A204.1 (cell line): ENCODE measurements at regions not wholly inside any gene's neighbourhood (a gene's known extent, or its start where the extent isn't known, plus 50 kb on each side); places are given as distances from the start of the nearest gene placed in this dataset.

ENCODE experiments used
- FAIRE-seq: peaks from 2 replicates; lab custom pipeline; 2012; peaks lifted over from hg19 to GRCh38; lab: Jason Lieb, UNC

DNA sequence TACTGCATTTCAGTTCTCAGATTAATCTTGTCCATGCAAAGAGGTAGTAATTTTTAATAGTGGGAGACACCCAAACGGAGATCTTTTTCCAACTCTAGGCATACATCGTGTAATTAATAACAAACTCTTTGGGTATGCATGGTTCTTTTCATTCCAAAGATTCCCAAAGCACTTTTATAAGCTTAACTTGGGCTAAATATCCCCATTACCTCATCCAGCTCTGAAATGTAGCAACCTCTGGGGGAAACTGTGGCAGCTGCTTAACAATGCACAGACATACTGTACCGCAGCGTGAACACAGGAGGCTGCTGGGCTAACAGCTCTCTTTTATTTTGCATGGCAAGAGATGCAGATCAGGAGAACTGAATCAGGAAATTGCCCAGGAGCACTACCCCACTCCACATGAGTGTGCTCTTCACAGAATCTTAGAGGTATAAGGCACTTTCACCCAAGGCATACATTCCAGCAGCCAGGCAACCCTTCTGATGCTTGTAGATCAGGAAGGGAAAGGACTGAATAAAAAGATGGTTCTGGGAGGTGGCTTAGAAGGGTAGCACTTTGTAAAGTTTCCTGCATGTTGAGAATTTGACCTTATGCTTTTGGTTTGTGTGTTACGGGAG lies 114.4 kb upstream of the GLI3 start:
- no peak for FAIRE-seq

DNA sequence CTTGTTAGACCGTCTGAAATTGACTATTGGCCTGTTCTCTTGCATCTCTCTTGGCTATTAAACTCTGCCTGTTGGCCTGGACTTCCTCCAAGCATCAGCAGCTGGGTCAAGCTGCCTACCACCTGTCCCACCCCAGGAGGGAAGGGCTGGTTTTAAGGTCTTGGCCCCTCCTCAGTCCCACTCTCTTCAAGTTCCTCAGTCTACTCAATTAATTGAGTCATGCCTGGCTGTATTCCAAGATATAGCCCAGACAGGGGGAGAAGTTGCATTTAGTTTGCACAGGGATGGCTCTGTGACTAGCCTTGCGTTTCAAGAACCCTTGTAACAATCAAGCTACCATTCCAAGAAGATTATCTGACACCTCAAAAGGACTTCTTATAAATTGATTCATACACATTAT lies 113.8 kb upstream of the GLI3 start:
- FAIRE-seq = no peak

DNA sequence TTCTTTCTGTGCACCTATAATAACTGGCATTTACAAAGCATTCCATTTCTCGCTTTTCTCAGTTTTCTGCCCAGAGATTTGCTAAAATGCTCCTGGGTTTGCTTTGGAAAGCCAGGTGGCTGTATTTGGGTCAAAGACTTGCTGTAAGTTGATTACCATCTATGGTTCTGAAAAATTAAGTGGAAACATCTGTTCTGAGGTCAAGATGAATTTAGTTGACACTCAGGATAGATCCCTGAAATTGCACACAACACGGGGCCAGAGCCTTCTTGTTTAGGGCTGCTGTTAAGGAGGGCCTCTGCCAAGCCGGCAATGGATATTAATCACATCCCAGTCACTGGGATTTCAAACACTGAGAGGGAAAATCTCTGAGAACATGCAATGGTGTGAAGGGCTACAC lies 111.6 kb upstream of the GLI3 start:
- FAIRE-seq = no peak

DNA sequence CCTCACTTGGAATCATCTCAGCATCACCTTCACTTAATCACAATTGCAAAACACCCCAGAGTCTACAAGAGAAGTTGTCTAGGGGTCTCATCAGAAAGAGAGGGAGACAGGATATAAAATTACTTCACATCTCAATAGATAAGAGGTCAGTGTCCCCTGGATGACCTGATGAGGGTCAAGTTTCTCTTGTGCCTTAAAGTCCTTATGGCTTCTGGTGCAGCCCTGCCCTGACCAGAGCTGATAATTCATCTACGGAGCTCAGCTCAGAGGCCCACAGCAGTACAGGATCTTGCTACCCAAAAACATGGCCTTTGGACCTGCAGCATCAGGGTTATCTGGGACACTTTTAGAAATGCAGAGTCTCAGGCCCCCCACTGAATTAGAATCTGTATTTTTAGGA lies 111.1 kb upstream of the GLI3 start:
- FAIRE-seq = no peak

DNA sequence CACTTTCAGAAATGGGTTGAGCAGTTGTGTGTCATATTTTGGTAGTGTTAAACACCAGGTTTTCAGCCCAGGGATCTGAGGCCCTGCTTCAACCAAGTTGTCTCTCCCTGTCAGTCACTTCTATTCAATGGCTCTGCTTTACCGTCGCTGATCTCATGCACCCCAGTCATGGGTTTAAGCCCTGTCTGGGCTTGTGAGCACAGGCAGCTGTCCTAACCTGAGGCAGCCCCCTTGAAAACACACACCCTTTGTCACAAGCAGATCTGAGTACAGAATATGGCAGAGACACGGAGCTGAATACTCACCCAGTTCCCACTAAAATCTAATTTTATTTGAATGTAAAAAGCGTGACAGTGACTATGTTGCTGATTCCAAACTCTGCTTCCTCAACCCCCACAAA lies 110.6 kb upstream of the GLI3 start:
- FAIRE-seq = no peak

DNA sequence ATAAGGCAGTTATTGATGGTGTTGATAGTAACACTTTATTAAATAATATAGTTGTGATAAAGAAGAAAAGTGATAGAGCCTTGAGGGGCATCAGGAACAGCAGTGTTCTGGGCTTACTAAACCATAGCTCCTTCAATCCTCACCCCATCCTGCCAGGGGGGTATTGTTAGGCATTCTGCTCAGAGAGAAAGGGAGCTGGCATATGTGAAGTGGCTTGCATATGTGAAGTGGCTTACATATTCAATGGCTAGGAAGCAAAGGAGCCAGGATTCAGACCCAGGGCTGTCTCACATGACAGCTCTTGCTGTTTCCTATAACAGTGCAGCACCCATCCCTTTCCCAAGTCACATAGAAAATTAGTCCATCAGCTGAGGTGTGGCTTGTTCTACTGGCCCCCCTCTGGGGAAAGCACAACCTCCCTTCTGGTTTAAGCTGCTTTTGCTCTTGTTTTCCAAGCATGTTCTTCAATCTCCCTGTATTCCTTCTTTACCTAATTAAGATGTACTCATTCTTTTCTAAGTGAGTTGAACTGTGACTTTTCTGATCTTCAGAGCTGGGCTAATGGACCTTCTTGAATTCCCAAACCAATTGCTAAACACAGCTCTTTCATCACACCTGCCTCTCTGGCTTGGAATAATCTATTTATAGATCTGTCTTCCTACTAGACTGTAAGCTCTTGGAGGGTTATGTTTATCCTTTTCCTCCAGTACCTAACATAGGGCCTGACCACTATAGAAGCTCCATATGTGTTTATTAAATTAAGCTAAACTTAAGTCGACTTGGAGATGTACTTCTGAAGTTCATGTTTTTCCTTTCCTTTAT lies 108.7 kb upstream of the GLI3 start:
- FAIRE-seq = no peak

DNA sequence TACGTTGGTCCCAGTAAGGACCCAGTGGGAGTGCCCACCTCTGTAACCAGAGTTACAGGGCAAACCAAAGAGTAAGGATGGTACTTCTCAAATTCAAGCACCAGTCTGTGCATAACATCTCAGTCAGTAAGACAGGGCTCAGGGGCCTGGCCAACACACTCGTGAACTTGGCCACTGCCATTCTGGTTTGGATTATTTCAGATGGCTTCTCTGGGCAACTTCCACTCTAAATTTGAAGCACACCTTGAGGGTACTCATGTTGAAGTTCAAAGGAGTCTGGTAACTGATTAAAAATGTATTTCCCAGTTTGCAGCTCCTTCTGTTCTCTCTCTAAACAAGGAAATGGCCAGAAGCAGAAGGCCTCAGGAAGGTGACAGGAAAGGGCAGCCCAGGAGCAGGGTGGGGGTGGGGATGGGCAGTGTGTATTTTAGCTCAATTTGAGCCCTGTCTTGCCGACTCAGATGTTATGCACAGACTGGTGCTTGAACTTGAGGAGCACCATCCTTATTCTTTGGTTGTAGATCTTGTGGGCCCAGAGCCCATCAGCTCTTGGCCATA lies 107.3 kb upstream of the GLI3 start:
- FAIRE-seq = no peak

DNA sequence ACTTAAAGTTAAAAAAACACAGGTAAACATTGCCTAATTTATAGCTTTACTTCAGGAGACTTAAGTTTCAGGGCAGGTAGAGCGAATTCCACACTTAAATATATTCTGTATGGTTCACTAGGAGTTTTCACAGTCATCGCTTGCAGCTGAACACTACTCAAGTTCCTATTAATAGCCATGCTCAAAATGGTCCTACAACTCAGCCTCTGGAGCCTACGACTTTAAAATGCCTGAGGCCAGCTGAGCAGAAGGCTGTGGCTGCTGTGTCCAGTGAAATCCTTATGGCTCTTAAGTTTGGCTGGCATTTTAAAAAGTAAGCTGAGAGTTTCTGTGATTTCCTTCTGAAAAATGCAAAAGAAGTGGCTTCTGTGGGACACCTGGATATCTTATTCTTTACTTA lies 105.4 kb upstream of the GLI3 start:
- FAIRE-seq = no peak

DNA sequence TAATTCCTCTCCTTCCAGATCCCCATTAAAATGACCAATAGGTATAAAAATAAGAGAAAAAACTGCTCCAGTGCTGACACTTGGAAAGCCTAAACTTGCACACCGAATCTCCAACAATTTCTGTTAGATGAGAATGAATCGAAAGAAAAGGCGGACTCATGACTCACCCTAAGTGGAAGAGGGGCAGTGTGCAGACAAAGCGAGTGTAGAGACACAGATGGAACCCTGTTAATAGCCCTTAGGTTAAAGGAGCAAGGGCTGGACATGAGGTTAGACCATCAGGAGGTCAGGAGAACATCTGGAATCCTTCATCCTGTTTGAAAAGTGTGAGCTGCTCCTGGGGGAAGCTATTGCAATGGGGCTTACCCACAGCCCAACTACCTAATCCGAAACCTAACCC lies 103.4 kb upstream of the GLI3 start:
- FAIRE-seq = no peak

DNA sequence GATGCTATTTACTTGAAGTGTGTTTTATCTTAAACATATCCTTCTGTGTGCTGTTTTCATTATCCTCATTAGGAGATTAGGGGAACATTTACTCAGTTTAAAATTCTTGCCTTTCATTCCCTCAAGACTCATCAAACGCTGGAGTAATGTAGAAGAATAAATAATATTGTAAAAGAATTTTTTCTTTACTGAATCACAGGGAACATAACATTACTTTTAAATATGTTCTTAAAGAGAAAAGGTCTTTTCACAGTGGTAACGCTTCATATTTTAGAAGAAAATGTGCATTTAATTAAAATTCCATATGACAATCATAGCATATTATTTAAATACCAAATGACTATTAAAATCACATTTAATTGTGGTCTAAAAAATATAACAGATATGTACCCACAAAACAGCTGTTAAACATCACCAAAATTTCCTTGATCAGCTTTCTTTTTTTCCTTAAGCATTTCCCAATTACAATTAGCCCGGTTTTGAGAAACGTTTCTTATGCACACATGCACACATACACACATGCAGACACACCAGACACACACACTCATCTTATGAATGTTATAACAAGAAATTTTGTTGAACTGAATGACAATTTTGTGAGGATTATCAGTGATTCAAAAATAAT lies 102.0 kb upstream of the GLI3 start:
- no peak for FAIRE-seq

DNA sequence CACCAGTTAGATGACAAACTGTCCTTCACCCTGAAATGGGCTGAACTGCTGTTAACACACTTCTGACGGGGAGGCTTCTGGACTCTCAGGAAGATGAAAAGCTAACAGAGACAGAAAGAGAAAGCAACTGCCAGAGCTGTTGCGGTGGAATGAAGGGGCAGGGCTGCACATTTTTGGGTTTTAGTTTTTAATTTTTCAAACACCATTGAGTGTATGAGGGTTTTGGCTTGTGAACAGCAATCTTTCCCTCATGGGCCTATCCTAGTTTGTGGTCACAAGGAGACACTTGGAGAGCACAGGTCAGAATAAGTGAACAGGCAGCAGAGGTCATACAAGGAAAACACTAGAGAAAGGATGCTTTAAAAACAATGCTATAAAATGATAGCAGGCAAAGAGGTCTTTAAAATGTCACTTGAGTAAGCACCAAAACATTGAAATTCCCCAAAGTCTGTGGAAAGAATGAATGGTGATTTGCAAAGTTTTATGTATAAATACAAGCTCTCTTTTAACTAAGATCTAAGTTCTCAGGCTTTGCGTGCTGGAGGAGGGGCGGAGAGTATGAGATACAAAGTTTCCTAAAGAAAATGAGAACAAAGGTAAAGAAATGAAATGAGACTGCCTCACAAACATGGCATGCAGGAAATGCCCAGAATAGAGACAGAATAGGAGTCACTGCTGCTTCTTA lies 101.4 kb upstream of the GLI3 start:
- FAIRE-seq = no peak

DNA sequence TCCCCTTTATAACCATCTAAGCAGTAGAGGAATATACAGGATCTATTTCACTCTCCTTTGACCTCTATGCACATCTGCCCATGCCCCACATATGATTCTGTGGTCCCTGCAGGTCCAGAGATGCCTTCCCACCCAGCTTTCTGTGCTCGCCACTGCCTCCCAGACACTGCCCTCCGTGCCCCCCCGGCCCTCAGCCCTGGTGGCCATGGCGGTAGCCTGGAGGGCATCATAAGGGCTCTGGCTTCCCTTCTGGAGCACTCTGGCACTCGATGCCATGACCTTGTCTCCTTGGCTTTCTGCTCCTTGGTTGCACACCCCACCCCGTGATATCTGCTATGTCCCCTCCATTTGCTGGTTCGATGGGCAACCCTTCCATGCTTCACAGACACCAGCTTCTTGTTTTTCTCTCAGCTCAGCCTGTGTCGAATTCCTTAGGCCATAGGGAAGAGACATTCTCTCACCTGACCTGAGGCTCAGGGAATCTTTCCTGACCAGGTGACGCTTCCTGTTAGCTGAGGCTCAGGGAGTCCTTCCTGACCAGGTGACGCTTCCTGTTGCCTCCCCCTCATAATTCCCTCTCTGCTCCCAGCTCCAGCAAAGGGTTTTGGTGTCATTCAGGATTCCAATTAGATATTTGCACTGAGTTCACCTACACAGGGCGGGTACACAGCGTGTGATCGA lies 100.4 kb upstream of the GLI3 start:
- no peak for FAIRE-seq

DNA sequence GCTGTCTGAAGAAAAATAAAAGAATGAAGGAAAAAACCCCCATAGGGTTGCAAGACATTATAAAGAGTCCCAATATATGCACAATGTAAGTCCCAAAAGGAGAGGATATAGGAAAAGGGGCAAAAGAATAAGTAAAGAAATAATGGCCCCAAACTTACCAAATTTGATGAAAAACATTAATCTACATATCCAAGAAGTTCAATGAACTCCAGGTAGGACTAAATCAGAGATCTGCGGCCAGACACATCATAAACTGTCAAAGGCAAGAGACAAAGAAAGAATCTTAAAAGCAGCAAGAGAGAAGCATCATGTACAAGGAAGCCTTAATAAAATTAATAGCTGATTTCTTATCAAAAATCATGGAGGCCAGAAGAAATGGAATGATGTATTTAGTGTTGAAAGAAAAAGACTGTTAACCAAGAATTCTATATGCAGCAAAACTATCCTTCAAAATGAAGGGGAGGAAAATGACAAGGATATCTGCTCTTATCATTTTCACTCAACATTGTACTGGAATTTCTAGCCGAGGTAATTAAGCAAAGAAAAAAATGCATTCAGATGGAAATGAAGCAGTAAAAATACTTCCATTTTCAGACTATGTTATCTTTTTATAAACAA lies 95.7 kb upstream of the GLI3 start:
- FAIRE-seq = no peak

DNA sequence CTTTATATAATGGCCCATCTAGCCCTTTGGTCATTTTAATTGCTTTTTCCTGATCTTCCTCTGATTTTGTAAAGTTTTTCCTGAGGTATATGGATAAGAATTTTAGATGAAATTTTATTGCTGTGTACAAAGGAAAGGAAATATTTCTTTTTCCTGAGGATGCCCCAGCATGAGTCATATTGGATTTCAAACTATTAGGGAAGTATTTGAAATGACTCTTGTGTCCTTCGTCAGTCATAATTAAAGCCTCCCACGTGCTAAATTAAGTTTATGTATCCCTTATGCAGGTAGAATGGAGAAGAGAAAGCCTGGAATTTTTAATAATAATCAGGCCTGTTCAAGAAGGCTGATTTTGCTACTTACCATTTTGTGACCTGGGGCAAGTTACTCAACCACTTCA lies 82.6 kb upstream of the GLI3 start:
- no peak for FAIRE-seq

DNA sequence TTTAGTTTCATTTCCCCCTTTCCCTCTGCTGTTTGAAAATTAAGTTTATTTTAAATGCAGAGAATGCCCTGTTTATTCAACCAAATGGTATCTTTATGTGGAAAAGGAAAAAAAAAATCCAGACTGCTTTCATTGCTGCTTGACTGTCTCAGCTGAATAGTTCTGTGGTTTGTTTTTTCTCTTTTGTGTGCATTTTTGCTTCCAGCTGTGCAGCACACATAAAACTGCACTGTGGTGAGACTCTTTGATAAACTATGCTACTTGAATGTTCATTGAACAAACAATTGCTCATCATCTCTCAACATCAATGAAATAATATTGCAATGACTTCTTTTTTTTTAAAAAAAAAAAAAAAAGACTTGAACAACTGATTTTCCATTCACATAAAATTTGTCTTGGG lies 78.6 kb upstream of the GLI3 start:
- FAIRE-seq = no peak

DNA sequence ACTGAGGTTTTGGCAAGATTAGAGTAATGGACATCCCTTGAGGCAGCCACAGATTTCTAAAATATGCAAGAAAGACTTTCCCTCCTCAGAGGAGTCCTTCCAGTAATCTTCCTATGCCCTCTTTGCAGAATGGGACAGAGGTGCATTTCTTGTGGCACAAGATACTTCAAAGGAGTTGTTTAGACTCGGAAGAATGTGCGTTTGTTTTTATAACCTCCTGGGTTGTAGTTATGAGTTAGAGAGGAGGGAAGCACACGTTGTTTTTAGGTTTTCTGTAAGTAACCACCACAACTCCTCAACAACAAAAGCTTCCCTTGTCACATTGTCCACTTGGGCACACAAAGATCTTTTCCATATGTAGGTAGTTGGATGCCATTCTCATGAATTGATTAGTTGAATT lies 78.1 kb upstream of the GLI3 start:
- no peak for FAIRE-seq

DNA sequence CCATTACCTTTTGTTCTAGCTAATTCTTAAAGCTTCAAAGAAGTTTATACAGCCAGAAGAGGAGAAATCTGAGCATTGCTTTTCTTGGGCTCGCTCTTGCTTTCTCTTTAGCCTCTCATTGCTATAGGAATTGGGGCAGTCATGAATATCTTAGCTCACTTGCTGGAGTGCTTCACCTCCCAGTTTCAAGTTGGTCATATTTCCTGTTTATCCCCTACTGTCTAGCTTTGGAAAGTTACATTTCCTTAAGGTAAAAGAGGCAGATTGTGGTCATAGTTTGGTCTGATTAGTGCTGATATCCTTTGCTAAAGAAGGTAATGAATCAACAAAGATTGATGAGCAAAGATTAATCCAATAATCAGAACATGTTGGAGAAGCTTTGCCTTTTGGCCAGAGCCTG lies 77.7 kb upstream of the GLI3 start:
- no peak for FAIRE-seq

DNA sequence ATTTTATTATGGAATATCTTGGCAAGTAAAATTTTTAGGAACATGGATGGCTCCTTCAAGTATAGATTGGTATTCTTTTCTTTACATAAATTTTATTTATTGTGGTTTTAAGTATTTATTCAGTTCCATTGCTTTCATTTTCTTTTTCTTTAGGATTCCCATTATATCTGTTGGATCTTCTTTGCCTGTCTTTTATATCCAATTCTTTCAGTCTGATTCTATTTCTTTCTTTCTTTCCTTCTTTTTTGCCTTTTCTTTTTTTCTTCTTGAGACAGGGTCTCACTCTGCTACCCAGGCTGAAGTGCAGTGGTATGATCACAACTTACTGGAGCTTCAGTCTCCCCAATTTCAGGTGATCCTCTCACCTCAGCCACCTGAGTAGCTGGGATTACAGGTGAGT lies 74.2 kb upstream of the GLI3 start:
- no peak for FAIRE-seq

DNA sequence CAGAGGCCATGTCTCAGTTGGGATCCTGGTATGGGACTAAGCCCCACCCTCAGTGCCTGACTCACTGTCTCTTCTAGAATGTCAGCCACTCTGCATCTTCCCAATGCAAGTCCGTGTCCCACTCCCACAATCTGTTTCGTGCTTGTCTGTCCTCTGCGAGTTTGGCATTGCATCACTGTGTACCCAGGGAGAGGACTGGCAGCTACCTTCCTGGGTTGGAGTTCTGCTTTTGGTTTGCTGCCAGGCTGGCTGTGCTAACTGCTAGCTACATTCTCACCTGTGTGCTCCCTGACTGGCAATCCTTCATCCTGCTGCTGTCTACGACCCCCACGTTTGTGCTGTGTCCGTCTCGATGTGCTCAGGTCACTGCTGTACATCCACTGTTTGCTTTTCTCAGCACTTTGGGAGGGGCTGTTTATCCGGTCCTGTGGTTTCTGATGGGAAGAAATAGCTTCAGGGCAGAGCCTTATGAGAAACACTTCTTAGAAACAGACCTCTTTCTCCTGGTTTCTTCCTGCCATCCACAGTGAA lies 56.0 kb upstream of the GLI3 start:
- FAIRE-seq = no peak

DNA sequence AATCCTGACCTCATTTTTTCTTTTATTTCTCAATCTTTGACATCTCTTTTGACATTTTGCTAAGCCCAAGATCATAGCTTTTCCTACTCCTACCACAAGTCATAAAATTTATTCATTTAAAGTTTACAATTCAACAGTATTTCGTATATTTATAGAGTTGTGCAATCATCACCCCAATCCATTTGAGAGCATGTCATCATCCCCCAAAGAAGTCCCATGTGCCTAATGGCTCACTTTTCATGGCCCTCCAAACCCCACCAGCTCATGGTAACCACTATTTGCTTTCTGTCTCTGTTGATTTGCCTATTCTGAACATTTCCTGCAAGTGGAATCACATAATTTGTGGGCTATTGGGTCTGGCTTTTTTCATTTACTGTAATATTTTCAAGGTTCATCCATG lies 52.5 kb upstream of the GLI3 start:
- FAIRE-seq = no peak
